Smooth muscle cell (in vitro differentiated cells): ENCODE measurements at regions not wholly inside any gene's neighbourhood (a gene's known extent, or its start where the extent isn't known, plus 50 kb on each side); places are given as distances from the start of the nearest gene placed in this dataset.

Experiments used
- DNase-seq: peaks from one replicate; lab custom pipeline; 2025; ENCODE audit not compliant: unreplicated experiment; lab: John Stamatoyannopoulos, UW
- H2AFZ ChIP-seq: fragments of 200-600 bp; sonication (generic); 2 replicates; pipeline ENCODE4 v1.6.0; 2016; ENCODE audit warnings: antibody characterized with exemption, low read depth, mild to moderate bottlenecking
- H3F3A ChIP-seq: fragments of 200-600 bp; sonication (generic); 2 replicates; pipeline ENCODE4 v1.6.0; 2017; ENCODE audit warnings: antibody characterized with exemption, low read depth
- H3K27ac ChIP-seq: fragments of 200-600 bp; sonication (generic); 2 replicates; pipeline ENCODE4 v1.5.1; 2016; ENCODE audit warnings: low read depth, mild to moderate bottlenecking
- H3K27me3 ChIP-seq: fragments of 200-600 bp; sonication (generic); 2 replicates; pipeline ENCODE4 v1.6.1; 2016; ENCODE audit warnings: low read depth, mild to moderate bottlenecking
- H3K36me3 ChIP-seq: fragments of 200-600 bp; sonication (generic); 2 replicates; pipeline ENCODE4 v1.5.1; 2016; ENCODE audit warnings: low read depth
- H3K4me1 ChIP-seq: fragments of 200-600 bp; sonication (generic); 2 replicates; pipeline ENCODE4 v1.5.1; 2016; ENCODE audit warnings: low read depth
- H3K4me2 ChIP-seq: fragments of 200-600 bp; sonication (generic); 2 replicates; pipeline ENCODE4 v1.6.0; 2016; ENCODE audit warnings: mild to moderate bottlenecking
- H3K4me3 ChIP-seq: fragments of 200-600 bp; sonication (generic); 2 replicates; pipeline ENCODE4 v1.5.1; 2016; ENCODE audit warnings: mild to moderate bottlenecking
- H3K79me2 ChIP-seq: fragments of 200-600 bp; sonication (generic); 2 replicates; pipeline ENCODE4 v1.6.0; 2016; ENCODE audit warnings: low read depth, mild to moderate bottlenecking
- H3K9ac ChIP-seq: fragments of 200-600 bp; sonication (generic); 2 replicates; pipeline ENCODE4 v1.6.0; 2016; ENCODE audit warnings: low read depth
- H3K9me3 ChIP-seq: fragments of 200-600 bp; sonication (generic); replicated peaks from 2 replicates; pipeline ENCODE4 v1.5.1; 2016; ENCODE audit warnings: low read depth
- H4K20me1 ChIP-seq: fragments of 200-600 bp; sonication (generic); 2 replicates; pipeline ENCODE4 v1.6.0; 2016; ENCODE audit warnings: low read depth
- WGBS: methylation state at CpG from one replicate; pipeline ENCODE4 v1.1.7; 2016; ENCODE audit warnings: low lambda C conversion rate; 5-methylcytosine and 5-hydroxymethylcytosine counted together
- TF ChIP-seq, protein P1 (sequence below): fragments of 200-600 bp; sonication (generic); IDR thresholded peaks from 2 replicates; pipeline ENCODE4 v1.5.1; 2017; ENCODE audit warnings: borderline replicate concordance, mild to moderate bottlenecking, antibody characterized with exemption; ENCODE audit not compliant: insufficient read depth, poor library complexity, severe bottlenecking

DNA sequence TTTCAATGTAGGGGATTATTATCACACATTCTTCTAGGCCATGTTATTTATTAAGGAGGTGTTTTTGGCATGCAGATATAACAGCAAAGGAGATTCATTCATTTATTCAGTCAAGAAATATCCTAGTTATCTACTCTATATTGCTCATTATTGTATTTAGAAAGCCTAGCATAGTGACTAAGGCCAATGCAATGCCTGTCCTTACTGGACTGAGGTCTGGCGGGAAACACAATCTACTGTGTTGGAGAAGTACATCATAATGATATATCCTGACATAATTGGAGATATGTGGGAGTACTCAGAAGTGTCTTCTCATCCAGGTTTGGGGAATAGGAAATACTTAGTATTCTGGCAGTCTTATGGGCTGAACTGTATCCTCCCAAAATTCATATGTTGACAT lies 421.5 kb upstream of the USP24 start:
- TF ChIP-seq, protein P1, sequence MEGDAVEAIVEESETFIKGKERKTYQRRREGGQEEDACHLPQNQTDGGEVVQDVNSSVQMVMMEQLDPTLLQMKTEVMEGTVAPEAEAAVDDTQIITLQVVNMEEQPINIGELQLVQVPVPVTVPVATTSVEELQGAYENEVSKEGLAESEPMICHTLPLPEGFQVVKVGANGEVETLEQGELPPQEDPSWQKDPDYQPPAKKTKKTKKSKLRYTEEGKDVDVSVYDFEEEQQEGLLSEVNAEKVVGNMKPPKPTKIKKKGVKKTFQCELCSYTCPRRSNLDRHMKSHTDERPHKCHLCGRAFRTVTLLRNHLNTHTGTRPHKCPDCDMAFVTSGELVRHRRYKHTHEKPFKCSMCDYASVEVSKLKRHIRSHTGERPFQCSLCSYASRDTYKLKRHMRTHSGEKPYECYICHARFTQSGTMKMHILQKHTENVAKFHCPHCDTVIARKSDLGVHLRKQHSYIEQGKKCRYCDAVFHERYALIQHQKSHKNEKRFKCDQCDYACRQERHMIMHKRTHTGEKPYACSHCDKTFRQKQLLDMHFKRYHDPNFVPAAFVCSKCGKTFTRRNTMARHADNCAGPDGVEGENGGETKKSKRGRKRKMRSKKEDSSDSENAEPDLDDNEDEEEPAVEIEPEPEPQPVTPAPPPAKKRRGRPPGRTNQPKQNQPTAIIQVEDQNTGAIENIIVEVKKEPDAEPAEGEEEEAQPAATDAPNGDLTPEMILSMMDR, result no peak
- H2AFZ ChIP-seq, result no peak overlapping the region
- H3K9me3 ChIP-seq, result no peaks in the 10 kb centered on the region
- no peak overlapping the region for H3K9ac ChIP-seq
- no peak overlapping the region for H3K4me2 ChIP-seq
- H3K4me3 ChIP-seq, result no peak overlapping the region
- H3K27me3 ChIP-seq, result no peaks in the 10 kb centered on the region
- no peaks in the 10 kb centered on the region for H3K36me3 ChIP-seq
- H3K4me1 ChIP-seq, result no peaks in the 10 kb centered on the region
- no peak overlapping the region for H3K27ac ChIP-seq
- DNase-seq, result no peak
- WGBS, result 54% methylated on average over 1 of the region's 1 CpG
- peaks cover 7% of the 10 kb centered on the region for H3F3A ChIP-seq
- no peaks in the 10 kb centered on the region for H3K79me2 ChIP-seq
- H4K20me1 ChIP-seq, result no peaks in the 10 kb centered on the region

DNA sequence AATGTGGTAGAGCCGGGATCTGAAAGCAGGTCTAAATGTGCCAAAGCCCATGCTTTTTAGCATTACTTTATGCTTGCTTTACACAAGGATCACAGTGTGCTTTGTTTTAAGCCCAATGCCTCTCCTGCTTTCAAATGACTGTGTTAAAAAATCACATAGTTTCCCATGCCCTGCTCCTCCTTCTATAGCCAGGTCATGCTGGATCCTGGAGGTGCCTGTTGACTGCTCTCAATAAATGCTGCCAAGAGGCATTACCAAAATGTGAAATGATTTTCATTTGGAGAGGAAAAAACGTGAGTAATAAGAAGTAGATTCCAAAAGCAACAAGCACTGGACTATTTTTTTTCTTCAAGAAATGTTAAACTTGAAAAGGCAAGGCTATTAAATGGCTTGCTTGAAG lies 420.7 kb upstream of the USP24 start:
- no peak overlapping the region for H3K9ac ChIP-seq

DNA sequence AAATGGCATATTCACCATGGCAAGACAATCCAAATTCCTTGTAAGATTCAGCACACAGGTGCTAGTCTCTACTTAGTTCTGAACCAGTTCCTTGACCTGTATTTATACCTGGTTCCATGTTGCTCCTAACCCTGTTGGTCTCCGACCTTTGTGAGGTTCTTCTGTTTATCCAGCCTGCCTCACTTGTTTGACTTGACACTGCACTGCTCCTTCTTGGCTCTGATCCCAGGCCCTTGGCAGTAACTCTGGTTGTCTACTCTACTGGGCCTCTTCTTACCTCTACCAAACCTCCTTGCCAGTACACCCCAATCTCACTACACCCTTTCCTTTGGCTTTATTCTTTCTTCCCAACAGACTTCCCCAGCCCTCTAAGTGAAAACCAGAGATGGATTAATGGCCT lies 419.4 kb upstream of the USP24 start:
- TF ChIP-seq, protein P1, result no peak
- DNase-seq, result no peak
- Histone ChIP-seq H3K36me3 (no peaks in the 10 kb centered on the region), H3K27ac (no peak overlapping the region), H3K4me2 (no peak overlapping the region), H3K27me3 (no peaks in the 10 kb centered on the region), H3K79me2 (no peaks in the 10 kb centered on the region), H3K9me3 (no peaks in the 10 kb centered on the region), H4K20me1 (no peaks in the 10 kb centered on the region), H3K4me3 (no peak overlapping the region), H2AFZ (no peak overlapping the region), H3K9ac (no peak overlapping the region), H3F3A (no peaks in the 10 kb centered on the region), H3K4me1 (no peaks in the 10 kb centered on the region)
- WGBS, result 84% methylated on average over 1 of the region's 1 CpG

More for the DNA sequence above, 420.7 kb upstream of the USP24 start:
- Histone ChIP-seq H3K79me2 (no peaks in the 10 kb centered on the region), H3K36me3 (no peaks in the 10 kb centered on the region), H3K27me3 (no peaks in the 10 kb centered on the region), H4K20me1 (no peaks in the 10 kb centered on the region), H3K9me3 (no peaks in the 10 kb centered on the region), H3K27ac (no peak overlapping the region), H2AFZ (no peak overlapping the region), H3K4me2 (no peak overlapping the region), H3K4me3 (no peak overlapping the region), H3F3A (peaks cover 4% of the 10 kb centered on the region), H3K4me1 (no peaks in the 10 kb centered on the region)
- 49% methylated on average over 2 of the region's 2 CpGs for WGBS
- TF ChIP-seq, protein P1, result no peak
- no peak for DNase-seq

DNA sequence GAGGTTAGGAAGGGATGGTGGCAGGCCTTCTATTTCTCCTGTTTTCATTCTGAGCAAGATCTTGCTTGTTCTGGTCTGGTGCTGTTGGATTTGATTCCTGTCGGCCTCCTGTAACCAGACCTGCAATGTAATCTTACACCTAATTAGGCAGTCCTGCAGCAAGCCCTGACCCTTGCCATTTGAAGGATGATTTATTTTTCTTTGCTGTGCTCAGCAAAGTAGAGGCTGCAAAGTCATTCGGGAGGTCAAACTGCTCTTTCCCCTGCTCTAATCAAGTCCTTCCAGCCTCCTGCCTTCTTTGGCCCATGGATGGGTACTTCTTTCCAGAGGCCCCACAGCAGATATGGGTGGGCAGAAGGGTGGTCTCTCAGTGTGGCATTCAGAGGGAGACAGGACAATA lies 417.7 kb upstream of the USP24 start:
- Histone ChIP-seq H3F3A (no peaks in the 10 kb centered on the region), H3K79me2 (no peaks in the 10 kb centered on the region), H4K20me1 (no peaks in the 10 kb centered on the region), H3K27ac (no peak overlapping the region), H3K9me3 (no peaks in the 10 kb centered on the region), H3K36me3 (no peaks in the 10 kb centered on the region), H3K27me3 (no peaks in the 10 kb centered on the region), H3K4me2 (no peak overlapping the region), H3K9ac (no peak overlapping the region), H2AFZ (no peak overlapping the region), H3K4me1 (no peaks in the 10 kb centered on the region), H3K4me3 (no peak overlapping the region)
- TF ChIP-seq, protein P1, result no peak
- WGBS, result 51% methylated on average over 2 of the region's 2 CpGs
- DNase-seq, result no peak
